GM12878 (cell line): ENCODE measurements at regions not wholly inside any gene's neighbourhood (a gene's known extent, or its start where the extent isn't known, plus 50 kb on each side); places are given as distances from the start of the nearest gene placed in this dataset.

ENCODE experiments used
- ELK1 ChIP-seq: IDR thresholded peaks from 2 replicates; pipeline ENCODE4 v1.6.1; 2012; ENCODE audit warnings: low read depth, low read length, improper control_type of control experiment
- JUNB ChIP-seq: IDR thresholded peaks from 2 replicates; pipeline ENCODE4 v1.6.1; 2016; ENCODE audit warnings: antibody characterized with exemption, mild to moderate bottlenecking
- NBN ChIP-seq: fragments of 450-650 bp; IDR thresholded peaks from 2 replicates; pipeline ENCODE4 v1.6.1; 2016
- PKNOX1 ChIP-seq: fragments of 450-650 bp; IDR thresholded peaks from 2 replicates; pipeline ENCODE4 v1.6.1; 2016; ENCODE audit warnings: mild to moderate bottlenecking
- POLR2A ChIP-seq: IDR thresholded peaks from 2 replicates; pipeline ENCODE4 v1.6.1; 2011; ENCODE audit warnings: low read depth, mild to moderate bottlenecking, low read length
- RCOR1 ChIP-seq: conservative IDR thresholded peaks from 2 replicates; pipeline ENCODE4 v1.6.1; 2012; ENCODE audit warnings: low read depth, low read length, improper control_type of control experiment

- TF ChIP-seq PKNOX1: no peak
- TF ChIP-seq RCOR1: no peak
- no peak for TF ChIP-seq ELK1
- no peak for TF ChIP-seq JUNB
- TF ChIP-seq NBN: no peak
- no peak for TF ChIP-seq POLR2A
Observed at GRCh38 chr7:156003220-156004162, 191.2 kb upstream of the SHH start.
